SK-N-SH (cell line): ENCODE measurements at regions not wholly inside any gene's neighbourhood (a gene's known extent, or its start where the extent isn't known, plus 50 kb on each side); places are given as distances from the start of the nearest gene placed in this dataset.

Source experiments
- CTCF ChIP-seq: fragments of 200-600 bp; sonication (generic); IDR thresholded peaks from 2 replicates; pipeline ENCODE4 v1.6.1; 2017; ENCODE audit warnings: antibody characterized with exemption, mild to moderate bottlenecking, moderate library complexity
- EZH2phosphoT487 ChIP-seq: fragments of 200-600 bp; sonication (generic); IDR thresholded peaks from 2 replicates; pipeline ENCODE4 v1.6.1; 2017; ENCODE audit warnings: low read depth, mixed run types, mild to moderate bottlenecking, antibody characterized with exemption, moderate library complexity, borderline replicate concordance
- GABPA ChIP-seq: IDR thresholded peaks from 2 replicates; pipeline ENCODE4 v1.4.0; 2012; ENCODE audit warnings: low read depth, mild to moderate bottlenecking
- MXI1 ChIP-seq: IDR thresholded peaks from 2 replicates; pipeline ENCODE4 v1.6.1; 2012; ENCODE audit warnings: mild to moderate bottlenecking, low read depth, low read length, improper control_type of control experiment
- POLR2AphosphoS5 ChIP-seq: IDR thresholded peaks from 2 replicates; pipeline ENCODE4 v1.6.1; 2012; ENCODE audit warnings: low read depth, low read length
- RFX5 ChIP-seq: IDR thresholded peaks from 2 replicates; pipeline ENCODE4 v1.6.1; 2012; ENCODE audit warnings: mild to moderate bottlenecking, improper control_type of control experiment, low read length
- SMC3 ChIP-seq: IDR thresholded peaks from 2 replicates; pipeline ENCODE4 v1.6.1; 2012; ENCODE audit warnings: low read depth, low read length, improper control_type of control experiment
- TAF1 ChIP-seq: IDR thresholded peaks from 2 replicates; pipeline ENCODE4 v1.6.1; 2012; ENCODE audit warnings: low read depth, mild to moderate bottlenecking, low read length, moderate library complexity, borderline replicate concordance
- YY1 ChIP-seq: IDR thresholded peaks from 2 replicates; pipeline ENCODE4 v1.4.0; 2012; ENCODE audit warnings: low read depth, mild to moderate bottlenecking

DNA sequence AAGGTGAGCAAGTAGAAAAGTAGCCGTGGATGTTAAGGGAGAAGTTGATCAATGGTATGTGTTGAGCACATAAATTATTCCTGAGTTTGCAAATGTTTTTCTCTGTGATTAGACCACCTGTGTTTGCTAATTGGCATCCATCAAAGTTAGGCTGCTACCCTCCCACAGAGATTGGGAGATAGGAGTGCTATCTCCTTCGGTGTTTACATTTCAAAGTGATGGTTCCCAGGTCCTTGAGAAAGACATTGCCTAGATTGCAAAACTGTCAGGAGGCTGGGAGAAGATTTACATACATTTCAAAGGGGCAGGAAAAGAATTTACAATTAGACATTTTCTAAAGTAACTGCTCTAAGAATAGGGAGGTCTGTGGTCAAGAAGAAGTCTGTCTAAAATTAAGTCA, 54.3 kb upstream of the CNTNAP4 start:
- TF ChIP-seq GABPA (no peak), CTCF (no peak), EZH2phosphoT487 (no peak), MXI1 (no peak), POLR2AphosphoS5 (no peak), YY1 (no peak), RFX5 (no peak), SMC3 (no peak), TAF1 (no peak)
